GM18873 (cell line): ENCODE measurements at regions not wholly inside any gene's neighbourhood (a gene's known extent, or its start where the extent isn't known, plus 50 kb on each side); places are given as distances from the start of the nearest gene placed in this dataset.
"Not testable (repeated sequence)": the region's sequence is repeated elsewhere in the genome, so short reads cannot be mapped to it uniquely, and the experiment has no call there.

Source experiments
- ATAC-seq: cut with Tn5 transposase; IDR thresholded peaks from one replicate; pipeline ENCODE4 v1.9.1; 2021; ENCODE audit warnings: mild to moderate bottlenecking, moderate library complexity, moderate number of reproducible peaks; ENCODE audit not compliant: unreplicated experiment, low FRiP score

GRCh38 chr5:44935871-44936270 is 127.1 kb downstream of the MRPS30 start:
- ATAC-seq: no peak

GRCh38 chr5:44942524-44943001 is 133.8 kb downstream of the MRPS30 start:
- no peak for ATAC-seq

- ATAC-seq: no peak
These were observed 134.9 kb downstream of the MRPS30 start for GRCh38 chr5:44943647-44944046.

- no peak for ATAC-seq
These were observed 137.0 kb downstream of the MRPS30 start for GRCh38 chr5:44945743-44946142.

GRCh38 chr5:44949687-44950086 is 140.9 kb downstream of the MRPS30 start:
- no peak for ATAC-seq

GRCh38 chr5:44951371-44951770 is 142.6 kb downstream of the MRPS30 start:
- ATAC-seq: no peak

- ATAC-seq: peak; percentile 79
These were observed 143.6 kb downstream of the MRPS30 start for GRCh38 chr5:44952376-44952775.

- ATAC-seq: no peak
These were observed 144.3 kb downstream of the MRPS30 start for GRCh38 chr5:44953078-44953477.

GRCh38 chr5:44958943-44959454 is 150.3 kb downstream of the MRPS30 start:
- not testable (repeated sequence) for ATAC-seq

GRCh38 chr5:44969825-44970224 is 161.1 kb downstream of the MRPS30 start:
- no peak for ATAC-seq

- not testable (repeated sequence) for ATAC-seq
These were observed 162.2 kb downstream of the MRPS30 start for GRCh38 chr5:44970963-44971362.

GRCh38 chr5:44974813-44975212 is 166.1 kb downstream of the MRPS30 start:
- no peak for ATAC-seq

- no peak for ATAC-seq
These were observed 173.0 kb downstream of the MRPS30 start for GRCh38 chr5:44981708-44982107.

- no peak for ATAC-seq
These were observed 174.3 kb downstream of the MRPS30 start for GRCh38 chr5:44983006-44983405.

GRCh38 chr5:44987026-44987425 is 178.3 kb downstream of the MRPS30 start:
- ATAC-seq: no peak

GRCh38 chr5:44991693-44992092 is 182.9 kb downstream of the MRPS30 start:
- no peak for ATAC-seq

- ATAC-seq: no peak
These were observed 184.5 kb downstream of the MRPS30 start for GRCh38 chr5:44993286-44993685.

GRCh38 chr5:44997506-44997905 is 188.8 kb downstream of the MRPS30 start:
- ATAC-seq: no peak

GRCh38 chr5:45007102-45007501 is 198.4 kb downstream of the MRPS30 start:
- not testable (repeated sequence) for ATAC-seq

- ATAC-seq: no peak
These were observed 208.8 kb downstream of the MRPS30 start for GRCh38 chr5:45017568-45017967.

GRCh38 chr5:45029553-45029952 is 220.8 kb downstream of the MRPS30 start:
- no peak for ATAC-seq

GRCh38 chr5:45035991-45036390 is 227.2 kb downstream of the MRPS30 start:
- no peak for ATAC-seq

GRCh38 chr5:45037927-45038326 is 229.2 kb downstream of the MRPS30 start:
- no peak for ATAC-seq
